Activated CD4-positive, alpha-beta memory T cell treated with anti-CD3 and anti-CD28 coated beads, Interleukin-2, amount 10 ng/mL, durations not matched to agents 7 days and 5 days (primary cell): ENCODE measurements at regions not wholly inside any gene's neighbourhood (a gene's known extent, or its start where the extent isn't known, plus 50 kb on each side); places are given as distances from the start of the nearest gene placed in this dataset.

Source experiments
- CTCF ChIA-PET: fragments of 350-600 bp; sonication (Branson Sonifier 250); formaldehyde crosslinking; loops from one replicate; lab custom pipeline; 2021; ENCODE audit warnings: antibody characterized with exemption, inconsistent platforms; lab: Charles Lee
- POLR2A ChIA-PET: fragments of 350-600 bp; sonication (Branson Sonifier 250); formaldehyde crosslinking; loops from one replicate; lab custom pipeline; 2021; ENCODE audit warnings: antibody characterized with exemption; lab: Charles Lee
- DNase-seq: peaks from one replicate; pipeline ENCODE4 v3.0.0-alpha.2; 2020
- H3K27ac Mint-ChIP-seq: one replicate; pipeline ENCODE4 v1.8.0; 2021; ENCODE audit warnings: mild to moderate bottlenecking, mixed read lengths
- H3K27me3 Mint-ChIP-seq: one replicate; pipeline ENCODE4 v1.8.0; 2021; ENCODE audit warnings: mixed read lengths
- H3K36me3 Mint-ChIP-seq: one replicate; pipeline ENCODE4 v1.8.0; 2021; ENCODE audit warnings: low read depth, mixed read lengths
- H3K4me1 Mint-ChIP-seq: one replicate; pipeline ENCODE4 v1.8.0; 2021; ENCODE audit warnings: mixed read lengths
- H3K4me3 Mint-ChIP-seq: one replicate; pipeline ENCODE4 v1.8.0; 2021; ENCODE audit warnings: mild to moderate bottlenecking, mixed read lengths
- H3K9me3 Mint-ChIP-seq: one replicate; pipeline ENCODE4 v1.8.0; 2021; ENCODE audit warnings: mixed read lengths

GRCh38 chr5:174599992-174600391 lies 124.4 kb upstream of the MSX2 start:
- no peak overlapping the region for H3K27ac Mint-ChIP-seq
- DNase-seq, result no peak
- H3K4me3 Mint-ChIP-seq, result no peak overlapping the region
- ChIA-PET CTCF (no interaction called here), POLR2A (no interaction called here)
- H3K27me3 Mint-ChIP-seq, result peaks cover 3% of the 10 kb centered on the region
- no peaks in the 10 kb centered on the region for H3K9me3 Mint-ChIP-seq
- H3K4me1 Mint-ChIP-seq, result no peaks in the 10 kb centered on the region
- H3K36me3 Mint-ChIP-seq, result no peaks in the 10 kb centered on the region

GRCh38 chr5:174601946-174602345 lies 122.4 kb upstream of the MSX2 start:
- POLR2A ChIA-PET, result no interaction called here
- Mint-ChIP-seq H3K27me3 (peaks cover 3% of the 10 kb centered on the region), H3K36me3 (no peaks in the 10 kb centered on the region), H3K9me3 (no peaks in the 10 kb centered on the region), H3K4me1 (no peaks in the 10 kb centered on the region), H3K27ac (no peak overlapping the region), H3K4me3 (no peak overlapping the region)
- CTCF ChIA-PET, result no interaction called here
- DNase-seq, result no peak

GRCh38 chr5:174606153-174606552 lies 118.2 kb upstream of the MSX2 start:
- H3K27ac Mint-ChIP-seq, result no peak overlapping the region
- no peaks in the 10 kb centered on the region for H3K36me3 Mint-ChIP-seq
- H3K9me3 Mint-ChIP-seq, result no peaks in the 10 kb centered on the region
- no peak for DNase-seq
- H3K4me1 Mint-ChIP-seq, result no peaks in the 10 kb centered on the region
- no peaks in the 10 kb centered on the region for H3K27me3 Mint-ChIP-seq
- POLR2A ChIA-PET, result no interaction called here
- H3K4me3 Mint-ChIP-seq, result no peak overlapping the region
- CTCF ChIA-PET, result interaction anchor here (1.2 kb wide), 1 partner anchor 186 kb away, joined by 3 read pairs; no protein-coding TSS in a partner anchor

GRCh38 chr5:174606646-174607045 lies 117.7 kb upstream of the MSX2 start:
- Mint-ChIP-seq H3K27me3 (no peaks in the 10 kb centered on the region), H3K9me3 (no peaks in the 10 kb centered on the region), H3K27ac (no peak overlapping the region), H3K4me1 (no peaks in the 10 kb centered on the region), H3K4me3 (no peak overlapping the region), H3K36me3 (no peaks in the 10 kb centered on the region)
- CTCF ChIA-PET, result interaction anchor here (1.2 kb wide), 1 partner anchor 187 kb away, joined by 3 read pairs; no protein-coding TSS in a partner anchor
- no peak for DNase-seq
- POLR2A ChIA-PET, result no interaction called here

GRCh38 chr5:174607205-174607604 lies 117.2 kb upstream of the MSX2 start:
- ChIA-PET POLR2A (no interaction called here), CTCF (interaction anchor here (1.2 kb wide), 1 partner anchor 187 kb away, joined by 3 read pairs; no protein-coding TSS in a partner anchor)
- no peaks in the 10 kb centered on the region for H3K27me3 Mint-ChIP-seq
- no peak overlapping the region for H3K4me3 Mint-ChIP-seq
- no peak for DNase-seq
- no peaks in the 10 kb centered on the region for H3K36me3 Mint-ChIP-seq
- no peaks in the 10 kb centered on the region for H3K4me1 Mint-ChIP-seq
- H3K27ac Mint-ChIP-seq, result no peak overlapping the region
- no peaks in the 10 kb centered on the region for H3K9me3 Mint-ChIP-seq

GRCh38 chr5:174607916-174608315 lies 116.5 kb upstream of the MSX2 start:
- Mint-ChIP-seq H3K4me3 (no peak overlapping the region), H3K9me3 (no peaks in the 10 kb centered on the region), H3K27me3 (no peaks in the 10 kb centered on the region), H3K4me1 (no peaks in the 10 kb centered on the region), H3K27ac (no peak overlapping the region), H3K36me3 (no peaks in the 10 kb centered on the region)
- POLR2A ChIA-PET, result no interaction called here
- CTCF ChIA-PET, result no interaction called here
- no peak for DNase-seq

- H3K4me1 Mint-ChIP-seq, result no peaks in the 10 kb centered on the region
- no peaks in the 10 kb centered on the region for H3K36me3 Mint-ChIP-seq
- DNase-seq, result no peak
- no peak overlapping the region for H3K4me3 Mint-ChIP-seq
- no peaks in the 10 kb centered on the region for H3K27me3 Mint-ChIP-seq
- ChIA-PET POLR2A (no interaction called here), CTCF (no interaction called here)
- H3K27ac Mint-ChIP-seq, result no peak overlapping the region
- no peaks in the 10 kb centered on the region for H3K9me3 Mint-ChIP-seq
These were observed 115.7 kb upstream of the MSX2 start for GRCh38 chr5:174608631-174609097.

GRCh38 chr5:174609116-174609515 lies 115.3 kb upstream of the MSX2 start:
- no peaks in the 10 kb centered on the region for H3K36me3 Mint-ChIP-seq
- H3K4me1 Mint-ChIP-seq, result no peaks in the 10 kb centered on the region
- no peak overlapping the region for H3K27ac Mint-ChIP-seq
- no peak overlapping the region for H3K4me3 Mint-ChIP-seq
- H3K27me3 Mint-ChIP-seq, result no peaks in the 10 kb centered on the region
- H3K9me3 Mint-ChIP-seq, result no peaks in the 10 kb centered on the region
- CTCF ChIA-PET, result no interaction called here
- no peak for DNase-seq
- POLR2A ChIA-PET, result no interaction called here

GRCh38 chr5:174610968-174611367 lies 113.4 kb upstream of the MSX2 start:
- Mint-ChIP-seq H3K9me3 (no peaks in the 10 kb centered on the region), H3K4me1 (no peaks in the 10 kb centered on the region), H3K36me3 (no peaks in the 10 kb centered on the region), H3K27ac (no peak overlapping the region), H3K4me3 (no peak overlapping the region), H3K27me3 (no peaks in the 10 kb centered on the region)
- POLR2A ChIA-PET, result no interaction called here
- CTCF ChIA-PET, result no interaction called here
- DNase-seq, result no peak

- no peaks in the 10 kb centered on the region for H3K9me3 Mint-ChIP-seq
- CTCF ChIA-PET, result no interaction called here
- no peak for DNase-seq
- no peak overlapping the region for H3K27ac Mint-ChIP-seq
- POLR2A ChIA-PET, result no interaction called here
- no peaks in the 10 kb centered on the region for H3K36me3 Mint-ChIP-seq
- no peaks in the 10 kb centered on the region for H3K4me1 Mint-ChIP-seq
- no peak overlapping the region for H3K4me3 Mint-ChIP-seq
- H3K27me3 Mint-ChIP-seq, result no peaks in the 10 kb centered on the region
These were observed 111.7 kb upstream of the MSX2 start for GRCh38 chr5:174612686-174613085.

- H3K27me3 Mint-ChIP-seq, result no peaks in the 10 kb centered on the region
- H3K27ac Mint-ChIP-seq, result no peak overlapping the region
- no peak overlapping the region for H3K4me3 Mint-ChIP-seq
- POLR2A ChIA-PET, result no interaction called here
- no peaks in the 10 kb centered on the region for H3K9me3 Mint-ChIP-seq
- H3K4me1 Mint-ChIP-seq, result no peaks in the 10 kb centered on the region
- DNase-seq, result no peak
- CTCF ChIA-PET, result no interaction called here
- H3K36me3 Mint-ChIP-seq, result no peaks in the 10 kb centered on the region
These were observed 109.8 kb upstream of the MSX2 start for GRCh38 chr5:174614500-174615135.

GRCh38 chr5:174616036-174616435 lies 108.3 kb upstream of the MSX2 start:
- no peak overlapping the region for H3K27ac Mint-ChIP-seq
- H3K4me3 Mint-ChIP-seq, result no peak overlapping the region
- no peaks in the 10 kb centered on the region for H3K4me1 Mint-ChIP-seq
- CTCF ChIA-PET, result no interaction called here
- DNase-seq, result no peak
- no peaks in the 10 kb centered on the region for H3K36me3 Mint-ChIP-seq
- POLR2A ChIA-PET, result no interaction called here
- no peaks in the 10 kb centered on the region for H3K27me3 Mint-ChIP-seq
- H3K9me3 Mint-ChIP-seq, result no peaks in the 10 kb centered on the region

GRCh38 chr5:174617285-174617684 lies 107.1 kb upstream of the MSX2 start:
- H3K36me3 Mint-ChIP-seq, result no peaks in the 10 kb centered on the region
- no peaks in the 10 kb centered on the region for H3K4me1 Mint-ChIP-seq

GRCh38 chr5:174617910-174618309 lies 106.5 kb upstream of the MSX2 start:
- Mint-ChIP-seq H3K4me3 (no peak overlapping the region), H3K27ac (no peak overlapping the region), H3K9me3 (no peaks in the 10 kb centered on the region), H3K4me1 (no peaks in the 10 kb centered on the region), H3K36me3 (no peaks in the 10 kb centered on the region), H3K27me3 (no peaks in the 10 kb centered on the region)
- ChIA-PET POLR2A (no interaction called here), CTCF (no interaction called here)
- no peak for DNase-seq

More at GRCh38 chr5:174617285-174617684, 107.1 kb upstream of the MSX2 start:
- POLR2A ChIA-PET, result no interaction called here
- Mint-ChIP-seq H3K4me3 (no peak overlapping the region), H3K27me3 (no peaks in the 10 kb centered on the region), H3K27ac (no peak overlapping the region), H3K9me3 (no peaks in the 10 kb centered on the region)
- no peak for DNase-seq
- CTCF ChIA-PET, result no interaction called here
